HEK293T (cell line): ENCODE measurements at regions not wholly inside any gene's neighbourhood (a gene's known extent, or its start where the extent isn't known, plus 50 kb on each side); places are given as distances from the start of the nearest gene placed in this dataset.

ENCODE experiments used
- ARNT ChIP-seq: fragments of 450-650 bp; IDR thresholded peaks from 2 replicates; pipeline ENCODE4 v1.6.1; 2017; ENCODE audit warnings: mild to moderate bottlenecking
- ELF4 ChIP-seq: fragments of 450-650 bp; IDR thresholded peaks from 2 replicates; pipeline ENCODE4 v1.6.1; 2017; ENCODE audit warnings: antibody characterized with exemption
- PKNOX1 ChIP-seq: fragments of 450-650 bp; IDR thresholded peaks from 2 replicates; pipeline ENCODE4 v1.6.1; 2016
- SUZ12 ChIP-seq: fragments of 450-650 bp; IDR thresholded peaks from 2 replicates; pipeline ENCODE4 v1.6.1; 2016; ENCODE audit warnings: mild to moderate bottlenecking

- no peak for TF ChIP-seq PKNOX1
- TF ChIP-seq ARNT = no peak
- TF ChIP-seq SUZ12 = no peak
- no peak for TF ChIP-seq ELF4
Measured at GRCh38 chr5:16007750-16008415, 171.7 kb downstream of the MARCHF11 start.
